Astrocyte (in vitro differentiated cells and primary cell): ENCODE measurements at regions not wholly inside any gene's neighbourhood (a gene's known extent, or its start where the extent isn't known, plus 50 kb on each side); places are given as distances from the start of the nearest gene placed in this dataset.

Experiments
- CTCF ChIP-seq: IDR thresholded peaks from 2 replicates; pipeline ENCODE4 v1.5.1; 2011; ENCODE audit warnings: low read depth, mild to moderate bottlenecking, inconsistent platforms, low read length, moderate library complexity; ENCODE audit not compliant: insufficient read depth
- EZH2 ChIP-seq: IDR thresholded peaks from 2 replicates; pipeline ENCODE4 v1.6.1; 2012; ENCODE audit warnings: mild to moderate bottlenecking, low read length, inconsistent platforms; ENCODE audit not compliant: insufficient read depth

DNA sequence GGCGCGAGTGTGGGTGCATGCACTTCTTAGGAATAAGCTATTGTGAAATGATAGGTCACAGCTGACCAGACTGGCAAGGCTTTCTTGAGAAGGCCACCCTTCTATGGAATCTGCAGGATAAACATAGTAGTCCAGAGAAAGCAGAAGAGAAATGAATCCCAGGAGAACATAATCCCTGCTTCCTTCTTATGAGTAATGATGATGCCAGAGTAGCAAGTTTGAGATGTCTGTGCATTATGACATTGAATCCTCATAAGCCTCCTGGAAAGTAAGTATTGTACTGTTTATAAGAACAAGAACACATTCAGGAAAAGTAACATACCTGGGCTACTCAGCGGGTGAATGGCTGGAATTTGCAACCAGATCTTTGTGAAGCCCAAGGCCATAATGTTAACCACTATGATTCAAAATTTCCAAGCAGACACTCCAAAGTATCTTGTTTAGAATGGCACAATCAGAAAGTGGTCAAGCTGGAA is 272.1 kb upstream of the HS3ST1 start:
- TF ChIP-seq CTCF (no peak), EZH2 (no peak)
